GM12878 (cell line): ENCODE measurements at regions not wholly inside any gene's neighbourhood (a gene's known extent, or its start where the extent isn't known, plus 50 kb on each side); places are given as distances from the start of the nearest gene placed in this dataset.

Source experiments
- ATF3 ChIP-seq: IDR thresholded peaks from 2 replicates; pipeline ENCODE4 v1.6.1; 2011; ENCODE audit warnings: low read depth, mild to moderate bottlenecking, low read length, moderate library complexity, borderline replicate concordance; ENCODE audit errors: extremely low read depth
- ELK1 ChIP-seq: IDR thresholded peaks from 2 replicates; pipeline ENCODE4 v1.6.1; 2012; ENCODE audit warnings: low read depth, low read length, improper control_type of control experiment
- IRF4 ChIP-seq: IDR thresholded peaks from 2 replicates; pipeline ENCODE4 v1.6.1; 2011; ENCODE audit warnings: low read depth, low read length
- NR2F1 ChIP-seq: fragments of 450-650 bp; conservative IDR thresholded peaks from 2 replicates; pipeline ENCODE4 v1.6.1; 2017; ENCODE audit warnings: mild to moderate bottlenecking
- STAT3 ChIP-seq: IDR thresholded peaks from 2 replicates; pipeline ENCODE4 v1.6.1; 2011; ENCODE audit warnings: low read depth, low read length, improper control_type of control experiment

DNA sequence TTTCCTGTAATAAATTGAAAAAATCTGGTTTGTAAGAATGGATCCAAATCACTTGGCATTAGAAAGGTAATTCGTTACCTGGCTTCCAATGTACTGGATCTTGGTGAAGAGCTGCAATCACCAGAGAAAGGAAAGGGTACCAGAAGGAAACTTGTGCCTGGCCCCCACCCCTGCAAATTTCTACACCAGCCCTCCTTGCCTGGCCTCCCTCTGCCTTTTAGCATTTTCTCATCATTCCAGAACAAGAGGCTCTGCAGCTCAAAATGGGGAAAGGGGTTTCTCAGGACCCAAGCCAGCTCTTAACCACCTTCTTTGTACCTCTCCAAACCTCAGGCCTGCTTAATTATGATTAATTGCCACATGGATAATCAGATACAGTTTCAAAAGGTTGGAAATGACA is 612.8 kb upstream of the MGMT start:
- TF ChIP-seq IRF4 (no peak), ATF3 (no peak), NR2F1 (no peak), ELK1 (no peak), STAT3 (no peak)
